K562 (cell line): ENCODE measurements at regions not wholly inside any gene's neighbourhood (a gene's known extent, or its start where the extent isn't known, plus 50 kb on each side); places are given as distances from the start of the nearest gene placed in this dataset.

Experiments
- ARHGAP35 ChIP-seq: fragments of 450-650 bp; IDR thresholded peaks from 2 replicates; pipeline ENCODE4 v1.6.1; 2018; ENCODE audit not compliant: partially characterized antibody
- ASH1L ChIP-seq: fragments of 450-650 bp; IDR thresholded peaks from 2 replicates; pipeline ENCODE4 v1.6.1; 2018; ENCODE audit warnings: borderline replicate concordance, mild to moderate bottlenecking, low read depth; ENCODE audit not compliant: partially characterized antibody
- CTCFL ChIP-seq: IDR thresholded peaks from 2 replicates; pipeline ENCODE4 v1.6.1; 2011; ENCODE audit warnings: borderline replicate concordance, low read depth, mild to moderate bottlenecking, moderate library complexity, low read length; ENCODE audit not compliant: insufficient read depth, poor library complexity, severe bottlenecking
- E2F3 ChIP-seq: fragments of 250-450 bp; sonication (Bioruptor Pico); IDR thresholded peaks from 2 replicates; pipeline ENCODE4 v1.4.0; 2020; ENCODE audit warnings: mild to moderate bottlenecking
- FOXP4 ChIP-seq: sonication (generic); formaldehyde crosslinking; IDR thresholded peaks from 2 replicates; pipeline ENCODE4 v1.8.0; 2022; ENCODE audit warnings: mild to moderate bottlenecking, missing genetic modification reagents, borderline replicate concordance
- MTA2 ChIP-seq: fragments of 450-650 bp; IDR thresholded peaks from 2 replicates; pipeline ENCODE4 v1.6.1; 2016; ENCODE audit warnings: low read depth
- PKNOX1 ChIP-seq: fragments of 450-650 bp; IDR thresholded peaks from 2 replicates; pipeline ENCODE4 v1.6.1; 2016
- STAG1 ChIP-seq: sonication (generic); formaldehyde crosslinking; IDR thresholded peaks from 2 replicates; pipeline ENCODE4 v1.5.0; 2020; ENCODE audit warnings: missing genetic modification reagents, borderline replicate concordance
- ZBTB11 ChIP-seq, 3 experiments: fragments of 200-800 bp in 1 of 3; fragments of 250-450 bp in 1 of 3; fragments of 450-650 bp in 1 of 3; sonication (Bioruptor Pico) in 1 of 3; sonication (Bioruptor generic) in 1 of 3; formaldehyde crosslinking in 1 of 3; IDR thresholded peaks; 2 replicates each; pipeline versions ENCODE4 v1.6.1 to v1.8.0; 2016 to 2022; ENCODE audit warnings: mild to moderate bottlenecking in 2 of 3, missing genetic modification characterization in 2 of 3, missing compliant biosample characterization in 1 of 3, moderate library complexity in 1 of 3
- ZBTB12 ChIP-seq: fragments of 250-450 bp; sonication (Bioruptor Pico); IDR thresholded peaks from 2 replicates; pipeline ENCODE4 v1.4.0; 2020
- ZKSCAN1 ChIP-seq: fragments of 150-350 bp; IDR thresholded peaks from 2 replicates; pipeline ENCODE4 v1.6.1; 2016; ENCODE audit warnings: low read depth, low read length
- ZNF121 ChIP-seq: sonication (generic); formaldehyde crosslinking; conservative IDR thresholded peaks from 2 replicates; pipeline ENCODE4 v1.8.0; 2022; ENCODE audit warnings: missing genetic modification reagents
- ZNF232 ChIP-seq: sonication (generic); formaldehyde crosslinking; IDR thresholded peaks from 2 replicates; pipeline ENCODE4 v1.8.0; 2022; ENCODE audit warnings: mild to moderate bottlenecking, missing genetic modification reagents
- ZNF507 ChIP-seq: conservative IDR thresholded peaks from 2 replicates; pipeline ENCODE4 v1.6.1; 2017; ENCODE audit warnings: missing genetic modification characterization, missing compliant biosample characterization

- TF ChIP-seq ZKSCAN1 (no peak), ZNF232 (CRISPR knock-in tag) (no peak), ZBTB12 (CRISPR knock-in tag) (no peak), ARHGAP35 (no peak), FOXP4 (CRISPR knock-in tag) (no peak), MTA2 (no peak), ZBTB11 (CRISPR knock-in tag; IDR thresholded peaks at IDR 0.05) (no peak), STAG1 (CRISPR knock-in tag) (no peak), ASH1L (no peak), ZNF507 (tag) (no peak), PKNOX1 (no peak), ZNF121 (CRISPR knock-in tag) (no peak), CTCFL (no peak), E2F3 (CRISPR knock-in tag) (no peak)
Observed at GRCh38 chr14:51365241-51365965, 125.4 kb downstream of the TMX1 start (continued).
